HCT116 (cell line): ENCODE measurements at regions not wholly inside any gene's neighbourhood (a gene's known extent, or its start where the extent isn't known, plus 50 kb on each side); places are given as distances from the start of the nearest gene placed in this dataset.

ENCODE experiments used
- ATAC-seq: fragments of 200-7000 bp; cut with Tn5 transposase; 2 replicates; pipeline ENCODE4 v1.9.1; 2020; ENCODE audit warnings: mild to moderate bottlenecking, moderate library complexity
- BruUV-seq: library from RNA; stranded (reverse); fragments of 400-500 nt; replicated peaks from 2 replicates; lab custom pipeline; 2021; lab: Mats Ljungman, UMichigan
- CTCF ChIA-PET: fragments of 300-600 bp; sonication (Branson Sonifier 250); formaldehyde crosslinking; loops from one replicate; lab custom pipeline; 2021; ENCODE audit warnings: antibody characterized with exemption; lab: Charles Lee
- POLR2A ChIA-PET: fragments of 300-600, 350-600 bp; sonication (Branson Sonifier 250); formaldehyde crosslinking; loops from one replicate; lab custom pipeline; 2021; ENCODE audit warnings: antibody characterized with exemption; lab: Charles Lee
- RAD21 ChIA-PET, 2 experiments: fragments of 300-600 bp; sonication (Branson Sonifier 250); formaldehyde crosslinking; loops; one replicate each; lab custom pipeline; 2023; ENCODE audit warnings: low total read pairs in 2 of 2; ENCODE audit not compliant: uncharacterized antibody in 2 of 2, unreplicated experiment in 2 of 2, low non-redundant PET in 1 of 2; lab: Charles Lee
- DNase-seq: peaks from one replicate; pipeline ENCODE4 v3.0.0-alpha.2; 2010; ENCODE audit warnings: low read depth, low spot score
- H2AFZ ChIP-seq: fragments of 200-600 bp; shearing (Covaris generic), sonication (generic); 2 replicates; pipeline ENCODE4 v1.6.1; 2017; ENCODE audit warnings: low read depth, mixed run types, mixed read lengths, antibody characterized with exemption, low read length; ENCODE audit not compliant: poor library complexity, severe bottlenecking
- H3K27ac ChIP-seq: 2 replicates; pipeline ENCODE4 v1.5.1; 2012; ENCODE audit warnings: low read depth, low read length
- H3K27me3 ChIP-seq: fragments of 200-600 bp; sonication (generic); 2 replicates; pipeline ENCODE4 v1.6.1; 2016; ENCODE audit warnings: mixed run types, low read length, mixed read lengths; ENCODE audit not compliant: insufficient read depth
- H3K36me3 ChIP-seq, 2 experiments: fragments of 200-500 bp in 1 of 2; fragments of 200-600 bp in 1 of 2; sonication (Bioruptor generic) in 1 of 2; sonication (generic) in 1 of 2; 2 replicates each; pipeline versions ENCODE4 v1.5.1 to v1.6.1; 2014 to 2016; ENCODE audit warnings: low read length in 2 of 2, inconsistent platforms in 1 of 2, mixed read lengths in 1 of 2, mixed run types in 1 of 2; ENCODE audit not compliant: insufficient read depth in 2 of 2, control insufficient read depth in 1 of 2
- H3K4me1 ChIP-seq, 2 experiments: fragments of 200-600 bp in 1 of 2; sonication (generic) in 1 of 2; 2 replicates each; pipeline versions ENCODE4 v1.5.1 to v1.6.1; 2012 to 2017; ENCODE audit warnings: low read length in 2 of 2, inconsistent platforms in 1 of 2, mild to moderate bottlenecking in 1 of 2, mixed read lengths in 1 of 2, mixed run types in 1 of 2, moderate library complexity in 1 of 2; ENCODE audit not compliant: insufficient read depth in 2 of 2, control insufficient read depth in 1 of 2
- H3K4me2 ChIP-seq: fragments of 200-600 bp; sonication (generic); 2 replicates; pipeline ENCODE4 v1.6.1; 2017; ENCODE audit warnings: mixed run types, low read length, mixed read lengths
- H3K4me3 ChIP-seq, 2 experiments: fragments of 200-600 bp in 1 of 2; sonication (generic) in 1 of 2; replicated peaks in 1 of 2; 2 replicates each; pipeline ENCODE4 v1.5.1; 2011 to 2016; ENCODE audit warnings: low read length in 2 of 2, control low read depth in 1 of 2, low read depth in 1 of 2, mild to moderate bottlenecking in 1 of 2, mixed read lengths in 1 of 2, mixed run types in 1 of 2
- H3K79me2 ChIP-seq: fragments of 200-600 bp; sonication (generic); 2 replicates; pipeline ENCODE4 v1.6.1; 2017; ENCODE audit warnings: mild to moderate bottlenecking, mixed run types, low read length, moderate library complexity, mixed read lengths; ENCODE audit not compliant: insufficient read depth
- H3K9ac ChIP-seq: fragments of 200-600 bp; sonication (generic); 2 replicates; pipeline ENCODE4 v1.6.1; 2016; ENCODE audit warnings: low read length, mixed read lengths
- H3K9me2 ChIP-seq: fragments of 200-600 bp; sonication (generic), shearing (Covaris generic); 2 replicates; pipeline ENCODE4 v1.6.1; 2017; ENCODE audit warnings: mixed run types, mild to moderate bottlenecking, moderate library complexity; ENCODE audit not compliant: insufficient read depth
- H3K9me3 ChIP-seq, 2 experiments: fragments of 200-500 bp in 1 of 2; fragments of 200-600 bp in 1 of 2; sonication (Bioruptor generic) in 1 of 2; sonication (generic) in 1 of 2; 2 replicates each; pipeline ENCODE4 v1.6.1; 2014 to 2017; ENCODE audit warnings: low read length in 2 of 2, mixed read lengths in 2 of 2, inconsistent platforms in 1 of 2, low read depth in 1 of 2, mild to moderate bottlenecking in 1 of 2, mixed run types in 1 of 2, moderate library complexity in 1 of 2; ENCODE audit not compliant: control insufficient read depth in 1 of 2, insufficient read depth in 1 of 2
- H4K20me1 ChIP-seq: fragments of 200-600 bp; sonication (generic), shearing (Covaris generic); 2 replicates; pipeline ENCODE4 v1.6.1; 2017; ENCODE audit warnings: mixed run types, mild to moderate bottlenecking, moderate library complexity; ENCODE audit not compliant: insufficient read depth
- CBX3 ChIP-seq: IDR thresholded peaks from 2 replicates; pipeline ENCODE4 v1.6.1; 2012; ENCODE audit warnings: low read depth
- CEBPB ChIP-seq: IDR thresholded peaks from 2 replicates; pipeline ENCODE4 v1.6.1; 2012; ENCODE audit warnings: low read depth
- EZH2phosphoT487 ChIP-seq: fragments of 200-600 bp; IDR thresholded peaks from 2 replicates; pipeline ENCODE4 v1.6.1; 2018; ENCODE audit warnings: antibody characterized with exemption, borderline replicate concordance
- POLR2AphosphoS5 ChIP-seq: IDR thresholded peaks from 2 replicates; pipeline ENCODE4 v1.6.1; 2011; ENCODE audit warnings: mild to moderate bottlenecking, low read depth, low read length, moderate library complexity
- RAD21 ChIP-seq: IDR thresholded peaks from 2 replicates; pipeline ENCODE4 v1.6.1; 2012; ENCODE audit warnings: low read depth, mild to moderate bottlenecking
- SRF ChIP-seq: IDR thresholded peaks from 2 replicates; pipeline ENCODE4 v1.6.1; 2012; ENCODE audit warnings: low read depth
- ZFX ChIP-seq: fragments of 450-650 bp; IDR thresholded peaks from 2 replicates; pipeline ENCODE4 v1.6.1; 2017
- intact Hi-C: fragments of 100-400 bp; cut with micrococcal nuclease; formaldehyde crosslinking; loops from 2 replicates; pipeline ENCODE4 v1.10.0; 2022
- TF ChIP-seq, protein P1 (sequence below): IDR thresholded peaks from 2 replicates; pipeline ENCODE4 v1.6.1; 2011; ENCODE audit warnings: mild to moderate bottlenecking, low read length, moderate library complexity; ENCODE audit not compliant: insufficient replicate concordance; ENCODE audit errors: extremely low read depth

DNA sequence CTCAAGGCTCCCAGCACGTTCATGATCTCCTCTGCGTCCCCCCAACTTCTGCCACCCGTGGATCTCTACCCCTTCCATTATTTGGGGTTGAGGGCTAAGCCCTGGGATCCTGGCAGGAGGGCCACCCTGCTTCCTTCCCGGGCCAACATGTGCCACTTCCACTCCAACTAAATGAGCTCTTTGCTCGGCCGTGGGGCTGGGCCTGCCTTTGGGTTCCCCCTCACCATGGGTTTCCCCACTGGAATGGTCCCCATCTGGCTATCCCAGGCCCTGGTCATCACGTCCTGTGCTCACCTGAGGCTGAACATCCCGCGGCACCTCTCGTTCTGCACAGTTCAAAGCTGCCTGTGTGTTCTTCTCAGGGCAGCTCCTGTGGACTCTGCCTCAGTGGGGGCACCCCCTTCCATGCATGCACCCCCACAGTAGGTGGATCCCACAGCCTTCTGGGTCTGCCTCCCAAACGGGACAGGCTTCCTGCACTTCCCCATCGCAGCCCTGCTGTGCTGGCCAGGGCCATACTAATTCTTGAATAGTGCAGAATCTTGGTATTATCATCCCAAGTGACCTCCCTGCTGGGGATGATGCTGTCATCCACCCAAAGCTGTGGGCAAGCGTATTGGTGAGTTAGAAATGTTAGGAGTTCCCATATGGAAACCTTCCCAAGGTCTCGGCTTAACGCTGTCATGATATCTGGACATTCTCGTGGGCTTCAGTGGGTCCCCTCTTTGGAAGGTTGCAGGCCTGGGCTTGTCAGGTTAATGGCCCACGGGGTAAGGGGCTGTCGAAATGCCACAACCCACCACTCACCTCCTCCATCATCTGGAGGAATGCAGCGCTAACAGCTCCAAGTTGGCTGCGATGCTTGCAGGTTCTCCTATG lies 150.5 kb upstream of the TWIST2 start:
- ATAC-seq (no peak), DNase-seq (no peak)
- TF ChIP-seq, protein P1, sequence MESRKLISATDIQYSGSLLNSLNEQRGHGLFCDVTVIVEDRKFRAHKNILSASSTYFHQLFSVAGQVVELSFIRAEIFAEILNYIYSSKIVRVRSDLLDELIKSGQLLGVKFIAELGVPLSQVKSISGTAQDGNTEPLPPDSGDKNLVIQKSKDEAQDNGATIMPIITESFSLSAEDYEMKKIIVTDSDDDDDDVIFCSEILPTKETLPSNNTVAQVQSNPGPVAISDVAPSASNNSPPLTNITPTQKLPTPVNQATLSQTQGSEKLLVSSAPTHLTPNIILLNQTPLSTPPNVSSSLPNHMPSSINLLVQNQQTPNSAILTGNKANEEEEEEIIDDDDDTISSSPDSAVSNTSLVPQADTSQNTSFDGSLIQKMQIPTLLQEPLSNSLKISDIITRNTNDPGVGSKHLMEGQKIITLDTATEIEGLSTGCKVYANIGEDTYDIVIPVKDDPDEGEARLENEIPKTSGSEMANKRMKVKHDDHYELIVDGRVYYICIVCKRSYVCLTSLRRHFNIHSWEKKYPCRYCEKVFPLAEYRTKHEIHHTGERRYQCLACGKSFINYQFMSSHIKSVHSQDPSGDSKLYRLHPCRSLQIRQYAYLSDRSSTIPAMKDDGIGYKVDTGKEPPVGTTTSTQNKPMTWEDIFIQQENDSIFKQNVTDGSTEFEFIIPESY: no peak
- TF ChIP-seq RAD21: no peak
- no peak for TF ChIP-seq POLR2AphosphoS5
- no peak for TF ChIP-seq CEBPB
- no peak for TF ChIP-seq EZH2phosphoT487
- no peak for TF ChIP-seq SRF
- no peak for TF ChIP-seq CBX3
- no peak for TF ChIP-seq ZFX
- H3K27me3 ChIP-seq: no peaks in the 10 kb centered on the region
- H3K27ac ChIP-seq: no peak overlapping the region
- H3K4me3 ChIP-seq: no peak overlapping the region
- no peaks in the 10 kb centered on the region for H3K9me2 ChIP-seq
- no peaks in the 10 kb centered on the region for H3K79me2 ChIP-seq
- POLR2A ChIA-PET: no interaction called here
- RAD21 ChIA-PET: interaction anchor here in 1 of 2 experiments (0.6 kb wide), 1 partner anchor 517 kb away, joined by 3 read pairs; no protein-coding TSS in a partner anchor
- no peaks in the 10 kb centered on the region for H3K36me3 ChIP-seq
- no peak overlapping the region for H3K9ac ChIP-seq
- H3K4me1 ChIP-seq: no peaks in the 10 kb centered on the region
- CTCF ChIA-PET: no interaction called here
- H3K9me3 ChIP-seq: no peaks in the 10 kb centered on the region
- H2AFZ ChIP-seq: no peak overlapping the region
- intact Hi-C loops: no loop called here
- BruUV-seq: no TSS peak
- no peaks in the 10 kb centered on the region for H4K20me1 ChIP-seq
- no peak overlapping the region for H3K4me2 ChIP-seq
